PFSK-1 (cell line): ENCODE measurements at regions not wholly inside any gene's neighbourhood (a gene's known extent, or its start where the extent isn't known, plus 50 kb on each side); places are given as distances from the start of the nearest gene placed in this dataset.

Experiments
- POLR2AphosphoS5 ChIP-seq: IDR thresholded peaks from 2 replicates; pipeline ENCODE4 v1.6.1; 2012; ENCODE audit warnings: low read depth, mild to moderate bottlenecking, control low read depth, low read length, moderate library complexity
- TAF1 ChIP-seq: IDR thresholded peaks from 2 replicates; pipeline ENCODE4 v1.6.1; 2012; ENCODE audit warnings: low read length, control low read depth, borderline replicate concordance; ENCODE audit not compliant: insufficient read depth

DNA sequence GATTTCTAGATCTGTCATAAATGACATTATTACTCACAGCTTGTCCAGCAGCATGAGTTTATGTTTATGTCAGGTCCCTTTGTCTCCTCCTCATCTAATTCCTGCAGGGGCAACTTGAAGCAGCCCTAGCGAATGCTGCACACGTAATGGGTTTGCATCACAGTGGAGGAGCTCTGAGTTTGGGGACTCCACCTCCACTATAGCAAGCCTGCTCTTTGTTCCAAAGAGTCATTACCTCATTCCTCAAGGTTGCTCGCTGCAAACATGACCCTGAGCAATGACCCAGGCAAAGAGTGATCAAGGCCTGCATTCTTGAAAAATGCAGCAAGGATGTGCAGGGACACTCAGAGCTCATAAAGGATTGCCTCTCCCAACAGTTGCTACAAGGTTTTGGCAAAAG, 261.9 kb downstream of the HHIPL2 start:
- TF ChIP-seq POLR2AphosphoS5 (no peak), TAF1 (no peak)
